ENCODE measurements at regions not wholly inside any gene's neighbourhood (a gene's known extent, or its start where the extent isn't known, plus 50 kb on each side); places are given as distances from the start of the nearest gene placed in this dataset.

- no peak for TF ChIP-seq CTCF (optimal IDR thresholded peaks at IDR 0.05 in 1 of 3, IDR thresholded peaks at IDR 0.05 in 1 of 3, conservative IDR thresholded peaks at IDR 0.05 in 1 of 3; ENCODE audit: extremely low read depth in 1 of 3, insufficient read depth in 2 of 3, low read length in 3 of 3)
- no peak for TF ChIP-seq EZH2 (IDR thresholded peaks at IDR 0.05; ENCODE audit: low read length)
These were observed 79.2 kb upstream of the KCTD7 start for GRCh38 chr7:66549466-66549865.
